SK-N-SH (cell line): ENCODE measurements at regions not wholly inside any gene's neighbourhood (a gene's known extent, or its start where the extent isn't known, plus 50 kb on each side); places are given as distances from the start of the nearest gene placed in this dataset.

ENCODE experiments used
- CTCF ChIA-PET: fragments of 300-600, 350-600 bp; formaldehyde crosslinking; extraction: SDS; loops from one replicate; lab custom pipeline; 2021; lab: Yijun Ruan, JAX
- POLR2A ChIA-PET: fragments of 350-600 bp; sonication (Branson Sonifier 250); formaldehyde crosslinking; extraction: SDS; loops from one replicate; lab custom pipeline; 2020; ENCODE audit warnings: antibody characterized with exemption, inconsistent platforms; lab: Yijun Ruan, JAX
- DNase-seq: peaks from one replicate; pipeline ENCODE4 v3.0.0; 2012
- H2AFZ ChIP-seq: fragments of 200-600 bp; sonication (generic); 2 replicates; pipeline ENCODE4 v1.8.1; 2016; ENCODE audit warnings: antibody characterized with exemption, mild to moderate bottlenecking, low read depth
- H3F3A ChIP-seq: fragments of 200-600 bp; sonication (generic); replicated peaks from 2 replicates; pipeline ENCODE3; 2016; ENCODE audit warnings: antibody characterized with exemption, mild to moderate bottlenecking; ENCODE audit not compliant: insufficient read depth
- H3K27ac ChIP-seq, 2 experiments: fragments of 200-500 bp in 1 of 2; fragments of 200-600 bp in 1 of 2; sonication (Bioruptor generic) in 1 of 2; sonication (generic), shearing (Covaris generic) in 1 of 2; 2 replicates each; pipeline versions ENCODE4 v1.5.1 to v1.6.1; 2014 to 2016; ENCODE audit warnings: low read depth in 2 of 2, inconsistent platforms in 1 of 2, low read length in 1 of 2, mild to moderate bottlenecking in 1 of 2, mixed read lengths in 1 of 2
- H3K27me3 ChIP-seq: fragments of 200-600 bp; sonication (generic), shearing (Covaris generic); 2 replicates; pipeline ENCODE4 v1.6.1; 2016; ENCODE audit warnings: mixed run types; ENCODE audit not compliant: insufficient read depth
- H3K36me3 ChIP-seq, 2 experiments: fragments of 200-500 bp in 1 of 2; fragments of 200-600 bp in 1 of 2; sonication (Bioruptor generic) in 1 of 2; sonication (generic) in 1 of 2; replicated peaks in 1 of 2; 2 replicates each; pipeline versions ENCODE3 to v1.5.1; 2014 to 2016; ENCODE audit warnings: low read length in 1 of 2, mild to moderate bottlenecking in 1 of 2; ENCODE audit not compliant: insufficient read depth in 2 of 2, control insufficient read depth in 1 of 2
- H3K4me1 ChIP-seq, 2 experiments: fragments of 200-500 bp in 1 of 2; fragments of 200-600 bp in 1 of 2; sonication (Bioruptor generic) in 1 of 2; sonication (generic), shearing (Covaris generic) in 1 of 2; 2 replicates each; pipeline versions ENCODE4 v1.5.1 to v1.6.1; 2014 to 2016; ENCODE audit warnings: low read depth in 1 of 2, low read length in 1 of 2, mixed run types in 1 of 2; ENCODE audit not compliant: insufficient read depth in 2 of 2, control insufficient read depth in 1 of 2
- H3K4me2 ChIP-seq: fragments of 200-600 bp; sonication (generic), shearing (Covaris generic); 2 replicates; pipeline ENCODE4 v1.6.1; 2017; ENCODE audit warnings: mixed run types
- H3K4me3 ChIP-seq, 2 experiments: fragments of 200-500 bp in 1 of 2; fragments of 200-600 bp in 1 of 2; sonication (Bioruptor generic) in 1 of 2; sonication (generic), shearing (Covaris generic) in 1 of 2; 2 replicates each; pipeline versions ENCODE4 v1.5.1 to v1.8.1; 2014 to 2016; ENCODE audit warnings: low read depth in 2 of 2, inconsistent platforms in 1 of 2, low read length in 1 of 2, mild to moderate bottlenecking in 1 of 2, mixed read lengths in 1 of 2, moderate library complexity in 1 of 2
- H3K79me2 ChIP-seq: fragments of 200-600 bp; sonication (generic); 2 replicates; pipeline ENCODE4 v1.8.1; 2017; ENCODE audit warnings: mild to moderate bottlenecking; ENCODE audit not compliant: insufficient read depth
- H3K9ac ChIP-seq: fragments of 200-600 bp; sonication (generic); 2 replicates; pipeline ENCODE4 v1.6.1; 2017; ENCODE audit warnings: mixed run types
- H3K9me2 ChIP-seq: fragments of 200-600 bp; sonication (generic); 2 replicates; pipeline ENCODE4 v1.6.1; 2017; ENCODE audit warnings: mixed run types
- H3K9me3 ChIP-seq: fragments of 200-600 bp; sonication (generic); 2 replicates; pipeline ENCODE4 v1.6.1; 2017; ENCODE audit warnings: mixed run types, mild to moderate bottlenecking, moderate library complexity
- H4K20me1 ChIP-seq: fragments of 200-600 bp; sonication (generic); 2 replicates; pipeline ENCODE4 v1.6.1; 2017; ENCODE audit warnings: mild to moderate bottlenecking, mixed run types; ENCODE audit not compliant: insufficient read depth
- CHD2 ChIP-seq: fragments of 150-350 bp; IDR thresholded peaks from 2 replicates; pipeline ENCODE4 v1.6.1; 2018; ENCODE audit warnings: low read length; ENCODE audit not compliant: partially characterized antibody
- EP300 ChIP-seq, 2 experiments: IDR thresholded peaks; 2 replicates each; pipeline versions ENCODE4 v1.4.0 to v1.6.1; 2012; ENCODE audit warnings: borderline replicate concordance in 1 of 2, low read depth in 1 of 2, low read length in 1 of 2
- FOXM1 ChIP-seq: IDR thresholded peaks from 2 replicates; pipeline ENCODE4 v1.4.0; 2012; ENCODE audit warnings: low read depth, mild to moderate bottlenecking
- GABPA ChIP-seq: IDR thresholded peaks from 2 replicates; pipeline ENCODE4 v1.4.0; 2012; ENCODE audit warnings: low read depth, mild to moderate bottlenecking
- GATA2 ChIP-seq: sonication (generic); formaldehyde crosslinking; IDR thresholded peaks from 2 replicates; pipeline ENCODE4 v1.5.0; 2020; ENCODE audit warnings: mild to moderate bottlenecking, missing genetic modification reagents
- JUND ChIP-seq: IDR thresholded peaks from 2 replicates; pipeline ENCODE4 v1.4.0; 2012
- MEF2A ChIP-seq: IDR thresholded peaks from 2 replicates; pipeline ENCODE4 v1.4.0; 2012; ENCODE audit warnings: low read depth, borderline replicate concordance
- MXI1 ChIP-seq: IDR thresholded peaks from 2 replicates; pipeline ENCODE4 v1.6.1; 2012; ENCODE audit warnings: mild to moderate bottlenecking, low read depth, low read length, improper control_type of control experiment
- NFIC ChIP-seq: IDR thresholded peaks from 2 replicates; pipeline ENCODE4 v1.4.0; 2012; ENCODE audit warnings: borderline replicate concordance
- RCOR1 ChIP-seq: fragments of 150-350 bp; IDR thresholded peaks from 2 replicates; pipeline ENCODE4 v1.6.1; 2017; ENCODE audit warnings: antibody characterized with exemption, low read length
- RFX5 ChIP-seq: IDR thresholded peaks from 2 replicates; pipeline ENCODE4 v1.6.1; 2012; ENCODE audit warnings: mild to moderate bottlenecking, improper control_type of control experiment, low read length
- SMC3 ChIP-seq: IDR thresholded peaks from 2 replicates; pipeline ENCODE4 v1.6.1; 2012; ENCODE audit warnings: low read depth, low read length, improper control_type of control experiment
- TAF1 ChIP-seq: IDR thresholded peaks from 2 replicates; pipeline ENCODE4 v1.6.1; 2012; ENCODE audit warnings: low read depth, mild to moderate bottlenecking, low read length, moderate library complexity, borderline replicate concordance
- TCF12 ChIP-seq: IDR thresholded peaks from 2 replicates; pipeline ENCODE4 v1.4.0; 2012
- YY1 ChIP-seq: IDR thresholded peaks from 2 replicates; pipeline ENCODE4 v1.4.0; 2012; ENCODE audit warnings: low read depth, mild to moderate bottlenecking
- WGBS: methylation state at CpG from one replicate; pipeline ENCODE4 v1.1.6; 2017; ENCODE audit warnings: low lambda C conversion rate; 5-methylcytosine and 5-hydroxymethylcytosine counted together
- TF ChIP-seq, protein P1 (sequence below): IDR thresholded peaks from 2 replicates; pipeline ENCODE4; 2012
- TF ChIP-seq, protein P2 (sequence below): fragments of 150-350 bp; IDR thresholded peaks from 2 replicates; pipeline ENCODE4 v1.6.1; 2016; ENCODE audit warnings: mild to moderate bottlenecking, low read depth, low read length
- TF ChIP-seq, protein P3 (sequence below): fragments of 150-350 bp; IDR thresholded peaks from 2 replicates; pipeline ENCODE4 v1.6.1; 2017; ENCODE audit warnings: antibody characterized with exemption, low read length, low read depth, borderline replicate concordance
- TF ChIP-seq, protein P4 (sequence below): fragments of 200-600 bp; sonication (generic); IDR thresholded peaks from 2 replicates; pipeline ENCODE4 v1.6.1; 2017; ENCODE audit warnings: antibody characterized with exemption, mild to moderate bottlenecking, moderate library complexity
- TF ChIP-seq, protein P5 (sequence below): IDR thresholded peaks from 2 replicates; pipeline ENCODE4 v1.6.1; 2012; ENCODE audit warnings: mild to moderate bottlenecking, low read depth, low read length, moderate library complexity

DNA sequence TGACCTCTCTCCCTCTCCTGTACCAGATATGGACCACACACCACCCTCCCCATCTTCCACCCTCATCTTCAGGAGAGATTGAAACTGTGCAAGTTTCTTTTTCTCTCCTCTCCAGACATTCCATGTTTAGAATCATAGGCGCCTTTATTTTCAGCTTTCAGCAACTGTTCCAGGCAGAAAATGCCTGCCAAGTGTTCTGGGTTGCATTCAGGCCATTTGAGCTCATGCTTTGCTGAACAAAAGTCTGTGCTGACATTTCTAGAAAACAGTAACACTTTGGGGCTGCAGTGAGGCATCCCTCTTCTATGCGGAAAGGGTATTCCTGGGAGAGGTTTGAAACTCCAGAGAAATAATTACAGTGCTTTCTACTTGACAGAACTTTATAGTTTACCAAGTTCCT lies 361.7 kb downstream of the GPAM start:
- Histone ChIP-seq H3K27me3 (no peaks in the 10 kb centered on the region), H4K20me1 (no peaks in the 10 kb centered on the region), H3K4me3 (no peak overlapping the region), H3K4me2 (no peak overlapping the region), H3K4me1 (no peaks in the 10 kb centered on the region), H3F3A (no peaks in the 10 kb centered on the region), H3K9me2 (no peaks in the 10 kb centered on the region), H3K9me3 (no peaks in the 10 kb centered on the region), H2AFZ (no peak overlapping the region), H3K9ac (no peak overlapping the region), H3K79me2 (no peaks in the 10 kb centered on the region), H3K27ac (no peak overlapping the region), H3K36me3 (no peaks in the 10 kb centered on the region)
- TF ChIP-seq, protein P1, sequence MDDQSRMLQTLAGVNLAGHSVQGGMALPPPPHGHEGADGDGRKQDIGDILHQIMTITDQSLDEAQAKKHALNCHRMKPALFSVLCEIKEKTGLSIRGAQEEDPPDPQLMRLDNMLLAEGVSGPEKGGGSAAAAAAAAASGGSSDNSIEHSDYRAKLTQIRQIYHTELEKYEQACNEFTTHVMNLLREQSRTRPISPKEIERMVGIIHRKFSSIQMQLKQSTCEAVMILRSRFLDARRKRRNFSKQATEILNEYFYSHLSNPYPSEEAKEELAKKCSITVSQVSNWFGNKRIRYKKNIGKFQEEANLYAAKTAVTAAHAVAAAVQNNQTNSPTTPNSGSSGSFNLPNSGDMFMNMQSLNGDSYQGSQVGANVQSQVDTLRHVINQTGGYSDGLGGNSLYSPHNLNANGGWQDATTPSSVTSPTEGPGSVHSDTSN: no peak
- TF ChIP-seq EP300 (IDR thresholded peaks at IDR 0.05; ENCODE audit: borderline replicate concordance in 1 of 2, low read depth in 1 of 2, low read length in 1 of 2): no peak
- TF ChIP-seq YY1: no peak
- no peak for TF ChIP-seq FOXM1
- no peak for TF ChIP-seq TAF1
- TF ChIP-seq, protein P2, sequence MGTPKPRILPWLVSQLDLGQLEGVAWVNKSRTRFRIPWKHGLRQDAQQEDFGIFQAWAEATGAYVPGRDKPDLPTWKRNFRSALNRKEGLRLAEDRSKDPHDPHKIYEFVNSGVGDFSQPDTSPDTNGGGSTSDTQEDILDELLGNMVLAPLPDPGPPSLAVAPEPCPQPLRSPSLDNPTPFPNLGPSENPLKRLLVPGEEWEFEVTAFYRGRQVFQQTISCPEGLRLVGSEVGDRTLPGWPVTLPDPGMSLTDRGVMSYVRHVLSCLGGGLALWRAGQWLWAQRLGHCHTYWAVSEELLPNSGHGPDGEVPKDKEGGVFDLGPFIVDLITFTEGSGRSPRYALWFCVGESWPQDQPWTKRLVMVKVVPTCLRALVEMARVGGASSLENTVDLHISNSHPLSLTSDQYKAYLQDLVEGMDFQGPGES: no peak
- no peak for TF ChIP-seq SMC3
- no peak for TF ChIP-seq NFIC
- TF ChIP-seq GATA2 (CRISPR knock-in tag): no peak
- TF ChIP-seq, protein P3, sequence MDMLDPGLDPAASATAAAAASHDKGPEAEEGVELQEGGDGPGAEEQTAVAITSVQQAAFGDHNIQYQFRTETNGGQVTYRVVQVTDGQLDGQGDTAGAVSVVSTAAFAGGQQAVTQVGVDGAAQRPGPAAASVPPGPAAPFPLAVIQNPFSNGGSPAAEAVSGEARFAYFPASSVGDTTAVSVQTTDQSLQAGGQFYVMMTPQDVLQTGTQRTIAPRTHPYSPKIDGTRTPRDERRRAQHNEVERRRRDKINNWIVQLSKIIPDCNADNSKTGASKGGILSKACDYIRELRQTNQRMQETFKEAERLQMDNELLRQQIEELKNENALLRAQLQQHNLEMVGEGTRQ: no peak
- TF ChIP-seq JUND: no peak
- no peak for TF ChIP-seq TCF12
- TF ChIP-seq RFX5: no peak
- TF ChIP-seq RCOR1: no peak
- TF ChIP-seq GABPA: no peak
- no peak for TF ChIP-seq MXI1
- TF ChIP-seq CHD2: no peak
- TF ChIP-seq, protein P4, sequence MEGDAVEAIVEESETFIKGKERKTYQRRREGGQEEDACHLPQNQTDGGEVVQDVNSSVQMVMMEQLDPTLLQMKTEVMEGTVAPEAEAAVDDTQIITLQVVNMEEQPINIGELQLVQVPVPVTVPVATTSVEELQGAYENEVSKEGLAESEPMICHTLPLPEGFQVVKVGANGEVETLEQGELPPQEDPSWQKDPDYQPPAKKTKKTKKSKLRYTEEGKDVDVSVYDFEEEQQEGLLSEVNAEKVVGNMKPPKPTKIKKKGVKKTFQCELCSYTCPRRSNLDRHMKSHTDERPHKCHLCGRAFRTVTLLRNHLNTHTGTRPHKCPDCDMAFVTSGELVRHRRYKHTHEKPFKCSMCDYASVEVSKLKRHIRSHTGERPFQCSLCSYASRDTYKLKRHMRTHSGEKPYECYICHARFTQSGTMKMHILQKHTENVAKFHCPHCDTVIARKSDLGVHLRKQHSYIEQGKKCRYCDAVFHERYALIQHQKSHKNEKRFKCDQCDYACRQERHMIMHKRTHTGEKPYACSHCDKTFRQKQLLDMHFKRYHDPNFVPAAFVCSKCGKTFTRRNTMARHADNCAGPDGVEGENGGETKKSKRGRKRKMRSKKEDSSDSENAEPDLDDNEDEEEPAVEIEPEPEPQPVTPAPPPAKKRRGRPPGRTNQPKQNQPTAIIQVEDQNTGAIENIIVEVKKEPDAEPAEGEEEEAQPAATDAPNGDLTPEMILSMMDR: no peak
- no peak for TF ChIP-seq MEF2A
- TF ChIP-seq, protein P5, sequence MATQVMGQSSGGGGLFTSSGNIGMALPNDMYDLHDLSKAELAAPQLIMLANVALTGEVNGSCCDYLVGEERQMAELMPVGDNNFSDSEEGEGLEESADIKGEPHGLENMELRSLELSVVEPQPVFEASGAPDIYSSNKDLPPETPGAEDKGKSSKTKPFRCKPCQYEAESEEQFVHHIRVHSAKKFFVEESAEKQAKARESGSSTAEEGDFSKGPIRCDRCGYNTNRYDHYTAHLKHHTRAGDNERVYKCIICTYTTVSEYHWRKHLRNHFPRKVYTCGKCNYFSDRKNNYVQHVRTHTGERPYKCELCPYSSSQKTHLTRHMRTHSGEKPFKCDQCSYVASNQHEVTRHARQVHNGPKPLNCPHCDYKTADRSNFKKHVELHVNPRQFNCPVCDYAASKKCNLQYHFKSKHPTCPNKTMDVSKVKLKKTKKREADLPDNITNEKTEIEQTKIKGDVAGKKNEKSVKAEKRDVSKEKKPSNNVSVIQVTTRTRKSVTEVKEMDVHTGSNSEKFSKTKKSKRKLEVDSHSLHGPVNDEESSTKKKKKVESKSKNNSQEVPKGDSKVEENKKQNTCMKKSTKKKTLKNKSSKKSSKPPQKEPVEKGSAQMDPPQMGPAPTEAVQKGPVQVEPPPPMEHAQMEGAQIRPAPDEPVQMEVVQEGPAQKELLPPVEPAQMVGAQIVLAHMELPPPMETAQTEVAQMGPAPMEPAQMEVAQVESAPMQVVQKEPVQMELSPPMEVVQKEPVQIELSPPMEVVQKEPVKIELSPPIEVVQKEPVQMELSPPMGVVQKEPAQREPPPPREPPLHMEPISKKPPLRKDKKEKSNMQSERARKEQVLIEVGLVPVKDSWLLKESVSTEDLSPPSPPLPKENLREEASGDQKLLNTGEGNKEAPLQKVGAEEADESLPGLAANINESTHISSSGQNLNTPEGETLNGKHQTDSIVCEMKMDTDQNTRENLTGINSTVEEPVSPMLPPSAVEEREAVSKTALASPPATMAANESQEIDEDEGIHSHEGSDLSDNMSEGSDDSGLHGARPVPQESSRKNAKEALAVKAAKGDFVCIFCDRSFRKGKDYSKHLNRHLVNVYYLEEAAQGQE: no peak
- no peak for DNase-seq
- CTCF ChIA-PET: interaction anchor here (1.2 to 1.6 kb wide), 2 partner anchors 8 to 169 kb away, joined by 3 to 4 read pairs; no protein-coding TSS in a partner anchor
- POLR2A ChIA-PET: no interaction called here
- 33% methylated on average over 2 of the region's 2 CpGs for WGBS
